ENCODE measurements at regions not wholly inside any gene's neighbourhood (a gene's known extent, or its start where the extent isn't known, plus 50 kb on each side); places are given as distances from the start of the nearest gene placed in this dataset.

DNA sequence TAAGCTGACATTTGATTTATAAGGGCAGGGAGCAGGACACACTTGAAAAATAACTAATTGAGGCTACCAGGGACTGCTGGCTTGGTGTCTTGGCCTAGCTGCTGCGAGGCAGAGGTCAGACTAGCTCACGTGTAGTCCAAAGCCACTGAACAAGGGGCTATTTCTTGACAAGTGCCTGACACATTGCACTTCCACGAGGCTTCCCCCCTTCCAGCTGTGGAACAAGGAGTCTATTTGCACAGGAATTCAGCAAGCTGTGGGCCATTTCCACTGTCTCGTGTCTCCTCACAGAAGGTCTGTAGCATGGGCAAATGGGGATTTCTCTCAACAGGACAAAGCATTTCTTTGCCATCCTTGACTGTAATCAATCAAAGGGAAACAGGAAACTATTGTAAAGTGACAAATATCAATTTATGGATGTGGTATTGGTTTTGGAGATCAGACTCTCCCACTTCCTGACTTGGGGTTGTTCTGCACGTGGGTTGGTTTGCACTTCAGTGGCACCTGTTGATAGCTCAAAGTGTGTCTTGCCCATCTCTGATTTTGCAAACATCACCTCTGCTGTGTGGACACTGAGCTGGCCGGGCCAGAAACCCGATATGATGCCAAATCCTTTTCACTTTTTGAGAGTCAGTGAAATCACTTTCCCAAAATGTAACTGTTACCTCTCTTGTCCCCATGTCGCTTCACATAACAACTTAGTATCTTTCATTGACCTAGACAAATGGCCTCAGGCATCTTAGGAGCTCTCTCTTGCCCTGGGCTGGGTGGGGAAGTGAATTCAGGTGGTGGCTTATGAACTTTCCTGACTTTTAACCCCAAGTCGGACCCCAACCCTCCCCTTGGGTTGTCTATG is 107.4 kb upstream of the MAMLD1 start:
- Histone ChIP-seq H3K27me3 (ENCODE audit: control insufficient read depth, insufficient read depth, low read length) (no peaks in the 10 kb centered on the region), H3K36me3 (ENCODE audit: control insufficient read depth, insufficient read depth, low read length) (no peaks in the 10 kb centered on the region), H3K4me1 (ENCODE audit: control insufficient read depth, insufficient read depth, low read length) (no peaks in the 10 kb centered on the region), H3K27ac (ENCODE audit: low read length) (no peak overlapping the region), H3K9me3 (ENCODE audit: control insufficient read depth, insufficient read depth, low read depth, low read length) (no peaks in the 10 kb centered on the region), H3K4me3 (ENCODE audit: low read depth in 2 of 2, low read length in 2 of 2) (no peak overlapping the region)
- POLR2A ChIA-PET = no interaction called here
- CTCF ChIA-PET = no interaction called here
- DNase-seq (ENCODE audit: low read depth, low spot score) (no peak), ATAC-seq (no peak)
- in situ Hi-C loops (cut with HindIII; ENCODE audit: low pct_unique_long_range_greater_than_20kb, low sequenced_read_pairs) = no loop called here
- intact Hi-C loops (cut with micrococcal nuclease; ENCODE audit: unreplicated experiment) = no loop called here
- no peak for TF ChIP-seq REST (IDR thresholded peaks at IDR 0.05; ENCODE audit: insufficient read depth in 1 of 2, low read depth in 2 of 2, low read length in 1 of 2)
- TF ChIP-seq TCF7L2 (IDR thresholded peaks at IDR 0.05; ENCODE audit: low read depth, low read length) = no peak
- TF ChIP-seq POLR2AphosphoS5 (IDR thresholded peaks at IDR 0.05; ENCODE audit: low read depth, low read length) = no peak
- no peak for TF ChIP-seq SIN3A (IDR thresholded peaks at IDR 0.05; ENCODE audit: borderline replicate concordance, insufficient read depth, low read depth, low read length)
- TF ChIP-seq, protein P1, sequence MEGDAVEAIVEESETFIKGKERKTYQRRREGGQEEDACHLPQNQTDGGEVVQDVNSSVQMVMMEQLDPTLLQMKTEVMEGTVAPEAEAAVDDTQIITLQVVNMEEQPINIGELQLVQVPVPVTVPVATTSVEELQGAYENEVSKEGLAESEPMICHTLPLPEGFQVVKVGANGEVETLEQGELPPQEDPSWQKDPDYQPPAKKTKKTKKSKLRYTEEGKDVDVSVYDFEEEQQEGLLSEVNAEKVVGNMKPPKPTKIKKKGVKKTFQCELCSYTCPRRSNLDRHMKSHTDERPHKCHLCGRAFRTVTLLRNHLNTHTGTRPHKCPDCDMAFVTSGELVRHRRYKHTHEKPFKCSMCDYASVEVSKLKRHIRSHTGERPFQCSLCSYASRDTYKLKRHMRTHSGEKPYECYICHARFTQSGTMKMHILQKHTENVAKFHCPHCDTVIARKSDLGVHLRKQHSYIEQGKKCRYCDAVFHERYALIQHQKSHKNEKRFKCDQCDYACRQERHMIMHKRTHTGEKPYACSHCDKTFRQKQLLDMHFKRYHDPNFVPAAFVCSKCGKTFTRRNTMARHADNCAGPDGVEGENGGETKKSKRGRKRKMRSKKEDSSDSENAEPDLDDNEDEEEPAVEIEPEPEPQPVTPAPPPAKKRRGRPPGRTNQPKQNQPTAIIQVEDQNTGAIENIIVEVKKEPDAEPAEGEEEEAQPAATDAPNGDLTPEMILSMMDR (IDR thresholded peaks at IDR 0.05) = no peak
- BruUV-seq (replicated peaks) = no TSS peak

DNA sequence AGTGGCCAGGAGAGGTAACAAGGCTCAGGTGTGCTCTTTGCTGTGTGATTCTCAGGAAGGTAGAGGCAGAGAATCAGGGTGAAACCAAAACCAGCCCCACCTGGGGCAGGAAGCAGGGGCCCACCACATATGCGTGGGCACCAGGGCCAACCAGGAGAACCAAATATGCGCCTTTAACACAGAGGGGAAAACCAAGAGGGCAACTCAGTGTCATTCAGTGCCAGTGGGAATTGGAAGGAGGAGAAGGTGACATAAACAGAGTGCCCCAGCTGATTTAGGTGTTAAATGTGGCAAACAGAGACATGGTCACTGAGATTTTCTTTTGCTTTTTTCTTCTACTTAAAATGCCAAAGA is 106.8 kb upstream of the MAMLD1 start:
- ATAC-seq (no peak), DNase-seq (ENCODE audit: low read depth, low spot score) (no peak)
- ChIA-PET CTCF (no interaction called here), POLR2A (no interaction called here)
- in situ Hi-C loops (cut with HindIII; ENCODE audit: low pct_unique_long_range_greater_than_20kb, low sequenced_read_pairs) = no loop called here
- Histone ChIP-seq H3K36me3 (ENCODE audit: control insufficient read depth, insufficient read depth, low read length) (no peaks in the 10 kb centered on the region), H3K9me3 (ENCODE audit: control insufficient read depth, insufficient read depth, low read depth, low read length) (no peaks in the 10 kb centered on the region), H3K4me3 (ENCODE audit: low read depth in 2 of 2, low read length in 2 of 2) (no peak overlapping the region), H3K4me1 (ENCODE audit: control insufficient read depth, insufficient read depth, low read length) (no peaks in the 10 kb centered on the region), H3K27me3 (ENCODE audit: control insufficient read depth, insufficient read depth, low read length) (no peaks in the 10 kb centered on the region), H3K27ac (ENCODE audit: low read length) (no peak overlapping the region)
- TF ChIP-seq, protein P1 (IDR thresholded peaks at IDR 0.05) = no peak
- TF ChIP-seq TCF7L2 (IDR thresholded peaks at IDR 0.05; ENCODE audit: low read depth, low read length) = no peak
- no peak for TF ChIP-seq POLR2AphosphoS5 (IDR thresholded peaks at IDR 0.05; ENCODE audit: low read depth, low read length)
- no peak for TF ChIP-seq REST (IDR thresholded peaks at IDR 0.05; ENCODE audit: insufficient read depth in 1 of 2, low read depth in 2 of 2, low read length in 1 of 2)
- no peak for TF ChIP-seq SIN3A (IDR thresholded peaks at IDR 0.05; ENCODE audit: borderline replicate concordance, insufficient read depth, low read depth, low read length)
- BruUV-seq (replicated peaks) = no TSS peak
- intact Hi-C loops (cut with micrococcal nuclease; ENCODE audit: unreplicated experiment) = no loop called here

Measured in Panc1 (cell line).